ENCODE measurements at regions not wholly inside any gene's neighbourhood (a gene's known extent, or its start where the extent isn't known, plus 50 kb on each side); places are given as distances from the start of the nearest gene placed in this dataset.

DNA sequence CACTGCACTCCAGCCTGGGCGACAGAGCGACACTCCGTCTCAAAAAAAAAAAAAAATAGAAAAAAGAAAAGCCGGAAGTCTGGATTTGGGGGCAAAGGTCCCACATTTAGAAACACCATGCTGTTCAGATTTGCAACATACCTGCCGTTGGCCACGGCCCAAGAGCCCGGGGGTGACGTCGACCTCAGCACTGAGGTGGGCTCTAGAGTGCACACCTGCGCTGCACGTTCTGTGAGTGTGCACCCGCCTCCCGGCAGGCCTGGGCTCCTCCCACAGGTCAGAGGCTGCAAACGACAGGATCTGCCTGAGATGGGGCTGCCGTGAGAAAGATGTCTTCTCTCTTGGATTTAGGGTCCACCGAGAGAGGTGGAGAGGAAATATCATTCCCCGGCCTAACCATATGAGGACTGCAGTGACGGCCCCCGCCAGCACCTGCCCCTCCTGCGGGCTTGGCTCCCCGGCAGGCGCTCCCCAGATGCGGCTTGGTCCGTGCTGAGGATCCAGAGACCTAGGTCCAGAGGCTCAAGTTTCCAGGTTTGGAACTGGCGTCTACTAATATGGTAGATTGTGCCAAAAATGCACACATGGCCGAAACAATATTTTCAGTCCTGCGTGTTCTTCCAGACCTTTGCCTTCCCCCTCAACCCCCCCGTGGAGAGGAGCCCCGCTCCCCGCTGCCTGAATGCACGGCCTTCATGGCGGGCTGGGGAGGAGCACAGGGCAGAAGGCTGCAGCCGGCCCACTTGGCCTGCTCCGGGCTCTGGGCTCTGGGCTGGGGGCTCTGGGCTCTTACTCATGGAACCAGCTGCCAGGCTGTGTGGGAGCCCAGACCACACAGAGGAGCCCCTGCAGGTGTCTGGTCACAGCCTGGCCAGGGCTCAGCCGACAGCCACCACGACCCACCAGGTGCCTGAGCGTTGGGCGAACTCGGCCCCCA, 58.8 kb upstream of the FBRSL1 start:
- ATAC-seq (no peak), DNase-seq (no peak)
- Mint-ChIP-seq H3K36me3 (no peaks in the 10 kb centered on the region), H3K4me3 (peak overlapping the region in 6 of 10 donors; percentile 54 to 81 (median 70)), H3K4me1 (peaks cover 9 to 54% (median 46%) of the 10 kb centered on the region in 4 donors), H3K9me3 (no peaks in the 10 kb centered on the region), H3K27ac (peak overlapping the region in 4 of 10 donors; percentile 60 to 74 (median 67)), H3K27me3 (no peaks in the 10 kb centered on the region)
- POLR2A ChIA-PET: interaction anchor here (0.6 to 4.0 kb wide), 11 partner anchors 8 to 210 kb away, joined by 3 to 30 read pairs (median 4); no protein-coding TSS in a partner anchor

DNA sequence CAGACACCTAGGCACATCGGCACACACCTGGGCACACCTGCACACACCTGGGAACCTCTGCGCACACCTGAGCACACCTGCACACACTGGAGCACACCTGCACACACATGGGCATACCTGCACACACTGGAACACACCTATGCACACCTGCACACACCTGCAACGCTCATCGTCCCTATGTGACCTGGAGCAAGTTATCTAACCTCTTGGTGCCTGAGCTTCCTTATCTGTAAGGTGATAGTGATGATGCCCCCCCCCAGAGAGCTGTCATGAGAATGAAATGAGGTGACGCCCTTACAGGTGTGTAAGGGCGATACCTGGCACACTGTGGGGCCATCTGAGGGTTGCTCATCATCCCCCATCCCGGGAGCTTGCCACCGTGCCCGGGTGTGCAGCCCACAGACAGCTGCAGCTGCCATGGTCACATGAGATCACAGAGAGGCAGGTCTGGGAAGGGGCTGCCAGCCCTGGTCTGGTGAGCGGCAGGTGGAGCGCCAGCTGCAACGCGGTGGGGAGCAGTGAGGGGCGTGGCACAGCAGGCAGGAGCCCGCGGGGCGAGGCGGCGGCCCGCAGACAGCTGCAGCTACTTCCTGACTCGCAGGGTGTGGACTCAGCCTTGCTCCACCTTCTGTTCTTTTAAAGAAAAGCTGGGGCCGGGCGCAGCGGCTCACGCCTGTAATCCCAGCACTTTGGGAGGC, 59.9 kb upstream of the FBRSL1 start:
- Mint-ChIP-seq H3K9me3 (peaks cover 0 to 1% (median 0%) of the 10 kb centered on the region in 9 donors), H3K27me3 (no peaks in the 10 kb centered on the region), H3K27ac (peak overlapping the region in 6 of 10 donors; percentile 24 to 74 (median 60)), H3K4me3 (peak overlapping the region; percentile 41 to 81 (median 70)), H3K36me3 (no peaks in the 10 kb centered on the region), H3K4me1 (peaks cover 11 to 50% (median 41%) of the 10 kb centered on the region in 4 donors)
- POLR2A ChIA-PET: interaction anchor here (0.6 to 4.0 kb wide), 12 partner anchors 9 to 209 kb away, joined by 3 to 30 read pairs (median 4); partner anchors contain the start of gene FBRSL1
- ATAC-seq: peak; percentile 98
- peak; percentile 58 to 86 (median 66) for DNase-seq

DNA sequence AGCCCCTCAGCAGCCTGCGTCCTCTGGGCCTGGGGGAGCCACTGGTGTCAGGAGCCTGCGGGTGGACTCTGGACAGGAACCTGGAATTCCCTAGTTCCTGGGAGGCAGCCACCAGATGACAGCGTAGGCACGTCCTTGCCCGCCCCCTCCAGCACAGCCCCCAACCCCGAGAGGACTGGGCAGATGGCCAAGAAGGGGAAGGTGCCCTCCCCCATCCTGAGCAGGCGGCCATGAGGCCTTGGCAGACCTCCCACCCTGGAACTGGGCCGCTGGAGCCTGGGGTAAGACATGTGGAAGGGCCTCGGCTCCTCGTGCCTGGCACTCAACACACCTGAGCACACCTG, 60.4 kb upstream of the FBRSL1 start:
- ATAC-seq (no peak), DNase-seq (peak in 1 of 10 donors; percentile 14)
- Mint-ChIP-seq H3K27ac (no peak overlapping the region), H3K4me3 (peak overlapping the region in 7 of 10 donors; percentile 61 to 81 (median 76)), H3K36me3 (no peaks in the 10 kb centered on the region), H3K4me1 (peaks cover 11 to 48% (median 37%) of the 10 kb centered on the region in 4 donors), H3K27me3 (no peaks in the 10 kb centered on the region), H3K9me3 (peaks cover 0 to 3% (median 0%) of the 10 kb centered on the region in 9 donors)
- POLR2A ChIA-PET: interaction anchor here (0.7 to 4.0 kb wide), 7 partner anchors 10 to 62 kb away, joined by 3 to 30 read pairs (median 4); partner anchors contain the start of gene FBRSL1

DNA sequence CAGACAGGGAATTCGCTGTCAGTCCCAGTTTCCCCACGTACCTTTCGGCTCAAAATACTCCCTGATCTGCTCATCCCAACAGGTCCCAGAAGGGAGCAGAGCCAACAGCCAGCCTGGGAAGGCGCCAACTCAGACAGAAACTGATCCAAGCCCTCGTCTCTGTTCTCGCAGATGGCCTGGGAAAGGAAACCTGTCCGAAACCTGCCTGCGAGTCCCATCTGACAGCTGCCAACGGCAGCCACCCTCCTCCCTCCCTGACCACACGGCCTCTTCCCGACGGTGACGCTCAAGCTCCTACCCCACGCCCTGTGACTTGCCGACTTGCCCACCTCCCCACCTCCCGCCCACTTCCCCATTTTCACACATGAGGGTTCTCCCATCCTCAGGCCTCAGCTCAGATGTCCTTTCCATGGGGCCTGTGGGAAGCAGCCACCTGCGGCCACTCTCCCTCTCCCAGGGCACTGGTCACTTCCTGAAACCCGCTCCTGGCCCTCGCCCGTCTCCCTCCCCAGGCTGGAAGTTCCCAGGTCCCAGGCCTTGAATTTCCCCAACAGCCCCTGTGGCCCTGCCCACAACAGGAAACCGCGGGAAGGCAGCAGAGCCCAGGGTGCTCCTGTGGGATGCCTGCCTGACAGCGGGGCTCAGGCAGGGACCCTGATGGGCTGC, 60.9 kb upstream of the FBRSL1 start:
- DNase-seq: no peak
- Mint-ChIP-seq H3K27ac (peak overlapping the region in 3 of 10 donors; percentile 25 to 66 (median 28)), H3K9me3 (peaks cover 0 to 3% (median 0%) of the 10 kb centered on the region in 9 donors), H3K27me3 (no peaks in the 10 kb centered on the region), H3K4me1 (peaks cover 11 to 44% (median 33%) of the 10 kb centered on the region in 4 donors), H3K36me3 (no peaks in the 10 kb centered on the region), H3K4me3 (peak overlapping the region in 6 of 10 donors; percentile 22 to 81 (median 39))
- no peak for ATAC-seq
- POLR2A ChIA-PET: interaction anchor here (0.7 to 4.0 kb wide), 3 partner anchors 10 to 60 kb away, joined by 3 to 30 read pairs (median 3); partner anchors contain the start of gene FBRSL1

DNA sequence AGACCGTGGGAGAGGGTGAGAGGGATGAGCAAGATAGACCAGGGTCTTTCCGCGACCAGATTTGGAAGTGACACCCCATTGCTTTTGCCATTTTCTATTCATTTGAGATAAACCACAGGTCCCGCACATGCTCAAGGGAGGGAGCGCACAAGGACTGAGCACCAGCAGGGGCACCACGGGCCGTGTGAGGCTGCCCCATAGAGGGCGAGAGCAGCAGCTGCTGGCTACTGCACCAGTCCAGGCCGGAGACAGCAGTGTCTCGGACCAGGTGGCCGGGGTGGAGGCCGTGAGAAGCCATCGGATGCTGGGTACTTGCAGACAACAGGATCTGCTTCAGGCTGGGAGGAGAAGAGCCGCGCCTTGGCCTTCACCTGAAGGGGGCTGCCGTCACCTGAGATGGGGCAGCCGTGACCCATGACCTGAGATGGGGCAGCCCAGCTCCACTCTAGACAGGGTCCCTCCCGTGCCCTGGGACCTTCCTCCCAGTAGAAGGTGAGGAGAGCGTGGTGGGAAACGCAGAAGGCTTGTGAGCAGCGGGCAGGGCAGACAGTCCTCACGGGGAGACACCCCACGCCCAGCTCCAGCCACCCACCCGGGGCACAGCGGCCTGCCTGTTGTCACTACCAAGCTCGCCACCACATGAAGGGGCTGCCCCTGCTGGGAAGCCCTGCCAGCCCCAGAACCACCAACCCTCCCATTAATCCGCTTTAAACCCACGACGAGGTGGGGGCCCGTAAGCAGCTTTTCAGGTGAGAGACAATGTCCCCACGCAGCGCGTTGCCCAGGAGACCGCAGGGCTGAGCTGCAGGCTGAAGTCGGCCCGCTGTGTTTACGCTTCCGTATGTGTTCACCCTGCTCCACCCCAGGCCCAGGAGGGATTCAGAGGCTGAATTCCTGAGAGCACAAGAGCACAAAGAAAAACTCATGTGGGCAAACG, 61.7 kb upstream of the FBRSL1 start:
- peak overlapping the region in 5 of 10 donors; percentile 24 to 81 (median 48) for H3K4me3 Mint-ChIP-seq
- POLR2A ChIA-PET: interaction anchor here (0.7 to 4.0 kb wide), 4 partner anchors 9 to 58 kb away, joined by 3 to 30 read pairs (median 4); no protein-coding TSS in a partner anchor
- H3K36me3 Mint-ChIP-seq: no peaks in the 10 kb centered on the region
- H3K4me1 Mint-ChIP-seq: peaks cover 10 to 42% (median 28%) of the 10 kb centered on the region in 4 donors
- H3K9me3 Mint-ChIP-seq: peaks cover 0 to 3% (median 0%) of the 10 kb centered on the region in 9 donors
- no peaks in the 10 kb centered on the region for H3K27me3 Mint-ChIP-seq
- DNase-seq (no peak), ATAC-seq (peak in 1 of 2 donors; percentile 31)
- H3K27ac Mint-ChIP-seq: peak overlapping the region in 3 of 10 donors; percentile 28 to 66 (median 32)

DNA sequence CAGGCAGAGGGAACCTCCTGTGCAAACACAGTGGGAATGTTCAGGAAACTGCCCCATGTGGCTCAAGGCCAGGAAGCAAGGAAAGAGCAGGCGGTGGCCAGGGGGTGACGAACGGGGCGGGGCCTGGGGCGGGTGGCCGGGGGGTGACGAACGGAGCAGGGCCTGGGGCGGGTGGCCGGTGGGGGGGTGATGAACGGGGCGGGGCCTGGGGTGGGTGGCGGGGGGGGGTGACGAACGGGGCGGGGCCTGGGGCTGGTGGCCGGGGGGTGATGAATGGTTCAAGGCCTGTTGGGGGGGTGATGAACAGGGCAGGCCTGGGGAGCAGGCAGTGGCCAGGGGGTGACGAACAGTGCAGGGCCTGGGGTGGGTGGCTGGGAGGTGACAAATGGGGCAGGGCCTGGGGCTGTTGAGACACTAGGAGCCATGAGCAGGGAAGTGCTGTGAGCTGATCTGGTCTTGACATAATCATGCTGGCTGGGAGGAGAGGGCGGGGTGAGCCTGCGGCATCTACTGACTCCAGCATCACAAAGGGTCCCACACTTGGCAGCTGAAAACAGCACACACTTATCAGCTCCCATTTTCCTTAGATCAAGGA, 62.7 kb upstream of the FBRSL1 start:
- Mint-ChIP-seq H3K4me1 (peaks cover 13 to 38% (median 32%) of the 10 kb centered on the region in 4 donors), H3K4me3 (no peak overlapping the region), H3K9me3 (peaks cover 0 to 3% (median 0%) of the 10 kb centered on the region in 9 donors), H3K27me3 (no peaks in the 10 kb centered on the region), H3K36me3 (no peaks in the 10 kb centered on the region), H3K27ac (peak overlapping the region in 2 of 10 donors; percentile 41 to 66)
- ATAC-seq (no peak), DNase-seq (no peak)
- POLR2A ChIA-PET: interaction anchor here (1.1 to 4.0 kb wide), 3 partner anchors 8 to 12 kb away, joined by 3 to 30 read pairs (median 6); no protein-coding TSS in a partner anchor

DNA sequence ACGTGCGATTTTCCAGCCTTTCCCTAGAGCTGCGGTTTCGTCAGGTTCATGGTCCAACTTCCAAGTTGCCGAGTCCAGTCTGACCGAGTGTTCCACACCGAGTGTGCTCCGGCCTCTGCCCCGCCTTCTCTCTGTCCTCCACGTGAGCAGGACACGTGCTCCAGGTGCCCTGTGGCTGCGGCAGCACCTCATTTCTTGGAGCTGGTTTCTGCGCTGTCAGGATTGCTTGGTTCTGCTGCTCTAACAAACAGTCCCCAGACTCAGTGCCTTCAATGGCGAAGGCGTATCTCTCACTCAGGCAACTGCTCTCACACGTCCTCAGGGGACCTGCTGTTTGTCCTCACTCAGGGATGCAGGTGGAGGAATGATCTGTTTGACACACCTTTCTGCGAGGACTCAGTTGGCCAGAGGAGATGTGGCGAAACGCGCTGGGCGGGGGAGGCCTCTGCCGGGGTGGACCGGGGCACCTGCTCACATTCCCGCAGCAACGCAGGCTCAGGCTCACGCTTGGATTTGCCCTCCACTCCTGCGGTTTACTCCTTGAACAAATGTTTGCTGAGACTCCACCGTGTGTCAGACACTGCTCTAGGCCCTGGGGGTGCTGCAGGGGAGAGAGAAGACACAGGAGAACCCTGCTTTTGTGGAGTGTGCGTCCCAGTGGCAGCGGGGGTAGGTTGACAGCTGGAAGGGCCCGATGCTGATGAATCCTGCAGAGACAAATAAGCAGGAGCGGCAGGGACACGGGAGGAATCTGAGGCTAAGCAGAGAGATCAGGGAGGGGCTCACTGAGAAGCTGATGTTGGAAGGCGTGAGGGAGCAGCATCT, 63.4 kb upstream of the FBRSL1 start:
- peaks cover 0 to 6% (median 0%) of the 10 kb centered on the region in 9 donors for H3K9me3 Mint-ChIP-seq
- ATAC-seq: no peak
- H3K4me1 Mint-ChIP-seq: peaks cover 13 to 36% (median 35%) of the 10 kb centered on the region in 4 donors
- H3K36me3 Mint-ChIP-seq: no peaks in the 10 kb centered on the region
- peak overlapping the region in 4 of 10 donors; percentile 34 to 66 (median 41) for H3K27ac Mint-ChIP-seq
- no peaks in the 10 kb centered on the region for H3K27me3 Mint-ChIP-seq
- POLR2A ChIA-PET: interaction anchor here (2.1 kb wide), 1 partner anchor 12 kb away, joined by 6 read pairs; no protein-coding TSS in a partner anchor
- H3K4me3 Mint-ChIP-seq: no peak overlapping the region
- no peak for DNase-seq

DNA sequence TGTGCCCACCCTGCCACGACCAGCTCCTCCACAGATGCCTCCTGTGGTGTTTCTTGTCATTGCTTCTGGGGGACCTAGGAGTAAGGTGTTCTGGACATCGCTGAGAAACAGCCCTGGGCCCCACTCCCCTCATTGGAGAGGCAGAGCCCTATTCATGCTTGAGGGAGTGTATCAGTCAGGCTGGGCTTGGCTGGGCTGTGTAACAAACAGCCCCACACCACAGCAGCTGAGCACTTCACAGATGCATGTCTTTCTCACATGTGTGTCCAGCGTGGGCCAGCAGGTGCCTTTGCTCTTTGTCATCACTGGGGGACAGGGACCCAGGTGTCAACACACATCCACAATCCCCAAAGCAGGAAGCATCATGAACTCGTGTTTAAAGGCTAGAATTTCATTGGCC, 65.1 kb upstream of the FBRSL1 start:
- Mint-ChIP-seq H3K27me3 (no peaks in the 10 kb centered on the region), H3K4me3 (no peak overlapping the region), H3K9me3 (peaks cover 0 to 6% (median 0%) of the 10 kb centered on the region in 9 donors), H3K36me3 (no peaks in the 10 kb centered on the region), H3K4me1 (peaks cover 9 to 30% (median 23%) of the 10 kb centered on the region in 4 donors), H3K27ac (no peak overlapping the region)
- DNase-seq: no peak
- POLR2A ChIA-PET: no interaction called here
- no peak for ATAC-seq

DNA sequence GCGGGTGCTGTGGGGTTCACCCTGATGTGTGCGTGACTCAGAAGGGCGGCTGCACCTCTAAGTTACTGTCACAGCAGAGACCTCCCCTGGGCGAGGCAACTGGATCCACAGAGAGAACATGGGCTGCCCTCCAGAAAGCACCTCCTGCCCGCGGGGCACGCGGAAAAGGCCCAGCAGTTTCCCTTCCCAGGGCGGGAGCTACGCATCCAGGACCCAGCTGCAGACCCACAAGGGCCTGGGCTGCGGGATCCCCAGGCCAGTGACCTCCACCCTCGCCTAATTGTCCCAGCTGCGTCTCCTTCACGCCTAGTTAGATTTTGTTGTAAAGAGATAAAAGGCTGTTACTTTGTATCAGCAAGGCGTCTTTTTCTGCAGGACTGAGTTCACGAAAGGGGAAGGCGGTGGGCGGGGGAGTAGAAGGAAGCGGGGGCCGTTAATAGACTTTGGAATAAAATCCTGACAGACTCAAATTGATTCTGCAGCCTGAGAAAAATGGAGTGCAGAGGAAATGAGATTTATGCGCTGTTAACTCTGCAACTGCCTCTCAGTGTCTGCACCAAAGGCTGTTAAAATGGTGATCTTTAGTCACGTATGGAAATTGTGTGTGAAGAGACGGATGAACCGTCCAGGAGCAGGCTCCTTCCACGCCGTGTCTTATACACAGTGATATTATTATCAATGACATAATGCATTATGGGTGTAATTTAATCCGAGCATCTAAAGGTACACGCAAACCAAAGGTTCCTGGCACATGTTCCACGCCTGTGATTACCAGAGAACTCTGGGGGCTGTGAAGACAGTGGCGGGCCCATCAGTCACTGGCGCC, 65.9 kb upstream of the FBRSL1 start:
- no peak for DNase-seq

More for the DNA sequence above, 65.9 kb upstream of the FBRSL1 start:
- Mint-ChIP-seq H3K9me3 (peaks cover 0 to 6% (median 0%) of the 10 kb centered on the region in 9 donors), H3K4me3 (no peak overlapping the region), H3K27ac (no peak overlapping the region), H3K27me3 (no peaks in the 10 kb centered on the region), H3K4me1 (peaks cover 13 to 22% (median 16%) of the 10 kb centered on the region in 4 donors), H3K36me3 (no peaks in the 10 kb centered on the region)
- ATAC-seq: no peak
- POLR2A ChIA-PET: no interaction called here

All from naive thymus-derived CD8-positive, alpha-beta T cell (primary cell).